ENCODE measurements at regions not wholly inside any gene's neighbourhood (a gene's known extent, or its start where the extent isn't known, plus 50 kb on each side); places are given as distances from the start of the nearest gene placed in this dataset.
A peak's percentile ranks its signal among the peaks of the same experiment; 100 is the strongest.

GRCh38 chr2:226676618-226677017, 123.0 kb downstream of the IRS1 start:
- Histone ChIP-seq H3K9me3 (ENCODE audit: low read depth, low read length, poor library complexity, severe bottlenecking) (no peaks in the 10 kb centered on the region), H3K4me1 (ENCODE audit: insufficient read depth, low read length, poor library complexity, severe bottlenecking) (no peaks in the 10 kb centered on the region), H3K4me3 (ENCODE audit: low read depth, low read length, poor library complexity, severe bottlenecking) (no peak overlapping the region), H3K36me3 (ENCODE audit: insufficient read depth, low read length, poor library complexity, severe bottlenecking) (no peaks in the 10 kb centered on the region), H3K27me3 (replicated peaks; ENCODE audit: insufficient read depth, low read depth, low read length, poor library complexity) (no peaks in the 10 kb centered on the region), H3K27ac (ENCODE audit: low read depth, low read length, poor library complexity, severe bottlenecking) (no peak overlapping the region)
- ChIA-PET CTCF (no interaction called here), POLR2A (ENCODE audit: low non-redundant PET) (no interaction called here)
- intact Hi-C loops (cut with micrococcal nuclease; ENCODE audit: unreplicated experiment), result no loop called here
- no TSS peak for BruUV-seq (replicated peaks)
- TF ChIP-seq EZH2 (IDR thresholded peaks at IDR 0.05; ENCODE audit: borderline replicate concordance, low read depth, low read length, poor library complexity, severe bottlenecking), result no peak
- TF ChIP-seq CTCF (conservative IDR thresholded peaks at IDR 0.05; ENCODE audit: low read depth, low read length), result no peak
- DNase-seq (ENCODE audit: low spot score), result no peak

- Histone ChIP-seq H3K4me3 (ENCODE audit: low read depth, low read length, poor library complexity, severe bottlenecking) (no peak overlapping the region), H3K27ac (ENCODE audit: low read depth, low read length, poor library complexity, severe bottlenecking) (no peak overlapping the region), H3K9me3 (ENCODE audit: low read depth, low read length, poor library complexity, severe bottlenecking) (no peaks in the 10 kb centered on the region), H3K36me3 (ENCODE audit: insufficient read depth, low read length, poor library complexity, severe bottlenecking) (no peaks in the 10 kb centered on the region), H3K4me1 (ENCODE audit: insufficient read depth, low read length, poor library complexity, severe bottlenecking) (peaks cover 7% of the 10 kb centered on the region), H3K27me3 (replicated peaks; ENCODE audit: insufficient read depth, low read depth, low read length, poor library complexity) (no peaks in the 10 kb centered on the region)
- BruUV-seq (replicated peaks), result no TSS peak
- ChIA-PET POLR2A (ENCODE audit: low non-redundant PET) (no interaction called here), CTCF (no interaction called here)
- DNase-seq (ENCODE audit: low spot score), result no peak
- TF ChIP-seq EZH2 (IDR thresholded peaks at IDR 0.05; ENCODE audit: borderline replicate concordance, low read depth, low read length, poor library complexity, severe bottlenecking) (no peak), CTCF (conservative IDR thresholded peaks at IDR 0.05; ENCODE audit: low read depth, low read length) (no peak)
- intact Hi-C loops (cut with micrococcal nuclease; ENCODE audit: unreplicated experiment), result no loop called here
Measured at GRCh38 chr2:226674123-226674522, 125.5 kb downstream of the IRS1 start.

- peak; percentile 63 for DNase-seq (ENCODE audit: low spot score)
- TF ChIP-seq CTCF (conservative IDR thresholded peaks at IDR 0.05; ENCODE audit: low read depth, low read length) (no peak), EZH2 (IDR thresholded peaks at IDR 0.05; ENCODE audit: borderline replicate concordance, low read depth, low read length, poor library complexity, severe bottlenecking) (no peak)
- Histone ChIP-seq H3K36me3 (ENCODE audit: insufficient read depth, low read length, poor library complexity, severe bottlenecking) (no peaks in the 10 kb centered on the region), H3K4me1 (ENCODE audit: insufficient read depth, low read length, poor library complexity, severe bottlenecking) (peaks cover 7% of the 10 kb centered on the region), H3K4me3 (ENCODE audit: low read depth, low read length, poor library complexity, severe bottlenecking) (no peak overlapping the region), H3K27ac (ENCODE audit: low read depth, low read length, poor library complexity, severe bottlenecking) (no peak overlapping the region), H3K27me3 (replicated peaks; ENCODE audit: insufficient read depth, low read depth, low read length, poor library complexity) (no peaks in the 10 kb centered on the region), H3K9me3 (ENCODE audit: low read depth, low read length, poor library complexity, severe bottlenecking) (no peaks in the 10 kb centered on the region)
- intact Hi-C loops (cut with micrococcal nuclease; ENCODE audit: unreplicated experiment), result no loop called here
- ChIA-PET CTCF (no interaction called here), POLR2A (ENCODE audit: low non-redundant PET) (no interaction called here)
- no TSS peak for BruUV-seq (replicated peaks)
Measured at GRCh38 chr2:226673314-226673723, 126.3 kb downstream of the IRS1 start.

All from A673 (cell line).